Prostate gland (tissue), 2 donors: ENCODE measurements at regions not wholly inside any gene's neighbourhood (a gene's known extent, or its start where the extent isn't known, plus 50 kb on each side); places are given as distances from the start of the nearest gene placed in this dataset.

Source experiments
- CTCF ChIP-seq, 4 experiments: fragments of 200-600 bp in 2 of 4; fragments of 450-650 bp in 2 of 4; sonication (generic) in 2 of 4; IDR thresholded peaks; 1 replicate in 3 of 4; 2 replicates in 1 of 4; pipeline ENCODE4 v1.5.1; 2016 to 2019; ENCODE audit warnings: antibody characterized with exemption in 4 of 4, mild to moderate bottlenecking in 2 of 4, moderate library complexity in 2 of 4
- POLR2A ChIP-seq: fragments of 450-650 bp; IDR thresholded peaks from one replicate; pipeline ENCODE4 v1.6.1; 2016; ENCODE audit warnings: antibody characterized with exemption, mild to moderate bottlenecking

- peak in 1 of 4 experiments; percentile 11 for TF ChIP-seq CTCF (IDR thresholded peaks at IDR 0.05)
- TF ChIP-seq POLR2A, result no peak
These were observed 60.1 kb upstream of the MED9 start for GRCh38 chr17:17416400-17417360.
